ENCODE measurements at regions not wholly inside any gene's neighbourhood (a gene's known extent, or its start where the extent isn't known, plus 50 kb on each side); places are given as distances from the start of the nearest gene placed in this dataset.

DNA sequence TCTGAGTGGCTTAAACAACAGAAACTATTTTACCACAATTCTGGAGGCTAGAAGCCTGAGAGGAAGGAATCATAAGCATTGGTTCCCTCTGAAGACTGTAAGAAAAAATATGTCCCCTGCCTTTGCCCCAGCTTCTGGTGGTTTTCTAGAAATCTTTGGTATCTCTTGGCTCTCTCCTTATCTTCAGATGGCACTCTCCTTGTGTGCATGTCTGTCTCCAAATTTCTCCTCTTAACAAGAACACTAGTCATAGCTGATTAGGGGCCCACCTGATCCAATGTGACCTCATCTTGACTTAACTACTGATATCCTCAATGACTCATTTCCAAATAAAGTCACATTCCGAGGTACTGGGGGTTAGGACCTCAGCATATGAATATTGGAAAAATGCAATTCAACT lies 635.0 kb upstream of the NR3C2 start:
- Histone ChIP-seq H3K79me2 (ENCODE audit: insufficient read depth, low read length) (no peaks in the 10 kb centered on the region), H3K9ac (ENCODE audit: low read depth, low read length) (no peak overlapping the region), H4K20me1 (ENCODE audit: insufficient read depth, low read length) (no peaks in the 10 kb centered on the region), H3K27me3 (ENCODE audit: insufficient read depth, low read length, poor library complexity) (no peaks in the 10 kb centered on the region), H3K27ac (ENCODE audit: low read length) (no peak overlapping the region), H3K9me3 (ENCODE audit: insufficient read depth, low read length, severe bottlenecking) (no peaks in the 10 kb centered on the region), H3K4me3 (ENCODE audit: low read depth in 1 of 2, low read length in 2 of 2) (no peak overlapping the region), H2AFZ (ENCODE audit: low read depth, low read length) (no peak overlapping the region), H3K4me2 (ENCODE audit: insufficient read depth, low read length) (no peak overlapping the region), H3K4me1 (ENCODE audit: insufficient read depth, low read length) (no peaks in the 10 kb centered on the region), H3K36me3 (ENCODE audit: insufficient read depth, low read length) (no peaks in the 10 kb centered on the region)
- DNase-seq (no peak), ATAC-seq (ENCODE audit: insufficient read depth, low read depth) (no peak)
- TF ChIP-seq EZH2 (IDR thresholded peaks at IDR 0.05; ENCODE audit: borderline replicate concordance, low read depth, low read length, severe bottlenecking) = no peak
- TF ChIP-seq, protein P1, sequence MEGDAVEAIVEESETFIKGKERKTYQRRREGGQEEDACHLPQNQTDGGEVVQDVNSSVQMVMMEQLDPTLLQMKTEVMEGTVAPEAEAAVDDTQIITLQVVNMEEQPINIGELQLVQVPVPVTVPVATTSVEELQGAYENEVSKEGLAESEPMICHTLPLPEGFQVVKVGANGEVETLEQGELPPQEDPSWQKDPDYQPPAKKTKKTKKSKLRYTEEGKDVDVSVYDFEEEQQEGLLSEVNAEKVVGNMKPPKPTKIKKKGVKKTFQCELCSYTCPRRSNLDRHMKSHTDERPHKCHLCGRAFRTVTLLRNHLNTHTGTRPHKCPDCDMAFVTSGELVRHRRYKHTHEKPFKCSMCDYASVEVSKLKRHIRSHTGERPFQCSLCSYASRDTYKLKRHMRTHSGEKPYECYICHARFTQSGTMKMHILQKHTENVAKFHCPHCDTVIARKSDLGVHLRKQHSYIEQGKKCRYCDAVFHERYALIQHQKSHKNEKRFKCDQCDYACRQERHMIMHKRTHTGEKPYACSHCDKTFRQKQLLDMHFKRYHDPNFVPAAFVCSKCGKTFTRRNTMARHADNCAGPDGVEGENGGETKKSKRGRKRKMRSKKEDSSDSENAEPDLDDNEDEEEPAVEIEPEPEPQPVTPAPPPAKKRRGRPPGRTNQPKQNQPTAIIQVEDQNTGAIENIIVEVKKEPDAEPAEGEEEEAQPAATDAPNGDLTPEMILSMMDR (IDR thresholded peaks at IDR 0.05; ENCODE audit: borderline replicate concordance, extremely low read depth, low read length, poor library complexity, severe bottlenecking) = no peak

DNA sequence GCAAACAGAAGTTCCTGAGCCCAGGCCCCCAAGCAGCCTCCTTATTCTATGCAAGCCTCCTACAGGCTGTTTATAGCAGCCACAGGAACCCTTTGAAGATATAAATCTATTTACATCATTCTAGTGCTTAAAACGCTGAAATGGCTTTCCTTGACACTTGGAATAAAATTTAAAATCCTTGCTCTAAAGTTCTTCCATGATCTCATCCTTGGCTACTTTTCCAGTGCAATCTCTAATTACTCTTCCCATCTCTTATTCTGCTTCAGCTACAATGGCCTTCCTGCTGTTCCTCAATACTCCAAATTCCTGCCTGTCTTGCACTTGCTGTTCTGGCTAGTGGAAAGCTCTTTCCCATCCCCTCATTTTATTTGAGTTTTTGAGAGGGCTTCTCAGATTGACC lies 634.2 kb upstream of the NR3C2 start:
- Histone ChIP-seq H4K20me1 (ENCODE audit: insufficient read depth, low read length) (no peaks in the 10 kb centered on the region), H3K4me2 (ENCODE audit: insufficient read depth, low read length) (no peak overlapping the region), H3K4me1 (ENCODE audit: insufficient read depth, low read length) (no peaks in the 10 kb centered on the region), H3K4me3 (ENCODE audit: low read depth in 1 of 2, low read length in 2 of 2) (no peak overlapping the region), H3K27ac (ENCODE audit: low read length) (no peak overlapping the region), H2AFZ (ENCODE audit: low read depth, low read length) (no peak overlapping the region), H3K36me3 (ENCODE audit: insufficient read depth, low read length) (no peaks in the 10 kb centered on the region), H3K79me2 (ENCODE audit: insufficient read depth, low read length) (no peaks in the 10 kb centered on the region), H3K9me3 (ENCODE audit: insufficient read depth, low read length, severe bottlenecking) (no peaks in the 10 kb centered on the region), H3K9ac (ENCODE audit: low read depth, low read length) (no peak overlapping the region), H3K27me3 (ENCODE audit: insufficient read depth, low read length, poor library complexity) (no peaks in the 10 kb centered on the region)
- no peak for ATAC-seq (ENCODE audit: insufficient read depth, low read depth)
- DNase-seq = no peak
- no peak for TF ChIP-seq EZH2 (IDR thresholded peaks at IDR 0.05; ENCODE audit: borderline replicate concordance, low read depth, low read length, severe bottlenecking)
- TF ChIP-seq, protein P1 (IDR thresholded peaks at IDR 0.05; ENCODE audit: borderline replicate concordance, extremely low read depth, low read length, poor library complexity, severe bottlenecking) = no peak

DNA sequence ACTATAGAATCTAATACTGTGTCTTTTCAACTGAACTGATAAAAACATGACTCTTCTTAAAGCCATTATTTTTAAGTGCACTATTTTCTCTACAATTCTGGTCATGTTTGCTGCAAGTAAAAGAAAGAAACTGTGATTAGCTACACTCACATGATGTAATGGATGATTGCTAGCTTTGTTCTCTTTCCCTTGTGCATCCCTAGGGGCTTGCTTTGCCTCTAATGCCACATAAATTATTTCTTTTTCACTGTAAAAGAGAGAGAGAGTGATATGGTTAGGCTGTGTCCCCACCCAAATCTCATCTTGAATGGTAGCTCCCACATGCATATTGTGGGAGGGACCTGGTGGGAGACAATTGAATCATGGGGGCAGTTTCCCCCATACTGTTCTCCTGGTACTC lies 630.2 kb upstream of the NR3C2 start:
- DNase-seq (no peak), ATAC-seq (ENCODE audit: insufficient read depth, low read depth) (no peak)
- no peak overlapping the region for H2AFZ ChIP-seq (ENCODE audit: low read depth, low read length)
- no peaks in the 10 kb centered on the region for H3K27me3 ChIP-seq (ENCODE audit: insufficient read depth, low read length, poor library complexity)
- H3K79me2 ChIP-seq (ENCODE audit: insufficient read depth, low read length) = no peaks in the 10 kb centered on the region
- no peak overlapping the region for H3K4me3 ChIP-seq (ENCODE audit: low read depth in 1 of 2, low read length in 2 of 2)
- TF ChIP-seq, protein P1 (IDR thresholded peaks at IDR 0.05; ENCODE audit: borderline replicate concordance, extremely low read depth, low read length, poor library complexity, severe bottlenecking) = no peak
- no peak for TF ChIP-seq EZH2 (IDR thresholded peaks at IDR 0.05; ENCODE audit: borderline replicate concordance, low read depth, low read length, severe bottlenecking)
- no peaks in the 10 kb centered on the region for H4K20me1 ChIP-seq (ENCODE audit: insufficient read depth, low read length)
- no peaks in the 10 kb centered on the region for H3K36me3 ChIP-seq (ENCODE audit: insufficient read depth, low read length)
- no peaks in the 10 kb centered on the region for H3K9me3 ChIP-seq (ENCODE audit: insufficient read depth, low read length, severe bottlenecking)
- H3K4me2 ChIP-seq (ENCODE audit: insufficient read depth, low read length) = no peak overlapping the region
- H3K27ac ChIP-seq (ENCODE audit: low read length) = no peak overlapping the region
- H3K4me1 ChIP-seq (ENCODE audit: insufficient read depth, low read length) = no peaks in the 10 kb centered on the region
- H3K9ac ChIP-seq (ENCODE audit: low read depth, low read length) = no peak overlapping the region

DNA sequence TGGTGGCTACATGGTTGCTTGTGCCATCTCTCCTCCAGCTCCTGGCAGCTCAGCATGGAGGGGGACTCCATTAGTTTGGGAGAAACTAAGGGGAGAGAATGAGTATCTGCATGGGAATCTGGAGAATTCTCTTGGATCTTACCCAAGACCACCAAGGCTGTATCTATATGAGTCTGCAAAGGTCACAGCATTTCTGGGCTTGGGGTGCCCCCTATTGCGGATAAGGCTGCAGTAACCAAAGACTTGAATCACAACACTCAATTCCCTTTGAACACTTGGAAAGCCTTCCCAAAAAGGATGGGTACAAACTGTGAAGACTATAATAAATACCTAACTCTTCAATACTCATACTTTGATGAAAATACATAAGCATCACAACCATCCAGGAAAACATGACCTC lies 623.5 kb upstream of the NR3C2 start:
- ATAC-seq (ENCODE audit: insufficient read depth, low read depth) = no peak
- Histone ChIP-seq H4K20me1 (ENCODE audit: insufficient read depth, low read length) (no peaks in the 10 kb centered on the region), H3K9ac (ENCODE audit: low read depth, low read length) (no peak overlapping the region)

More for the DNA sequence above, 623.5 kb upstream of the NR3C2 start:
- DNase-seq = no peak
- Histone ChIP-seq H3K9me3 (ENCODE audit: insufficient read depth, low read length, severe bottlenecking) (no peaks in the 10 kb centered on the region), H3K27me3 (ENCODE audit: insufficient read depth, low read length, poor library complexity) (no peaks in the 10 kb centered on the region), H3K27ac (ENCODE audit: low read length) (no peak overlapping the region), H3K36me3 (ENCODE audit: insufficient read depth, low read length) (no peaks in the 10 kb centered on the region), H3K79me2 (ENCODE audit: insufficient read depth, low read length) (no peaks in the 10 kb centered on the region), H2AFZ (ENCODE audit: low read depth, low read length) (no peak overlapping the region), H3K4me2 (ENCODE audit: insufficient read depth, low read length) (no peak overlapping the region), H3K4me1 (ENCODE audit: insufficient read depth, low read length) (no peaks in the 10 kb centered on the region), H3K4me3 (ENCODE audit: low read depth in 1 of 2, low read length in 2 of 2) (no peak overlapping the region)
- TF ChIP-seq, protein P1 (IDR thresholded peaks at IDR 0.05; ENCODE audit: borderline replicate concordance, extremely low read depth, low read length, poor library complexity, severe bottlenecking) = no peak
- no peak for TF ChIP-seq EZH2 (IDR thresholded peaks at IDR 0.05; ENCODE audit: borderline replicate concordance, low read depth, low read length, severe bottlenecking)
